SH-SY5Y (cell line): ENCODE measurements at regions not wholly inside any gene's neighbourhood (a gene's known extent, or its start where the extent isn't known, plus 50 kb on each side); places are given as distances from the start of the nearest gene placed in this dataset.

ENCODE experiments used
- GATA2 ChIP-seq: IDR thresholded peaks from 2 replicates; pipeline ENCODE4 v1.6.1; 2011; ENCODE audit warnings: mild to moderate bottlenecking, low read depth, low read length
- GATA3 ChIP-seq: IDR thresholded peaks from 2 replicates; pipeline ENCODE4 v1.6.1; 2011; ENCODE audit warnings: low read depth, mild to moderate bottlenecking, low read length, moderate library complexity

GRCh38 chr2:56021579-56021978 lies 98.0 kb upstream of the EFEMP1 start:
- TF ChIP-seq GATA2: no peak
- no peak for TF ChIP-seq GATA3
